WTC11 (cell line): ENCODE measurements at regions not wholly inside any gene's neighbourhood (a gene's known extent, or its start where the extent isn't known, plus 50 kb on each side); places are given as distances from the start of the nearest gene placed in this dataset.

ENCODE experiments used
- ATAC-seq: fragments of 200-7000 bp; cut with Tn5 transposase; 2 replicates; pipeline ENCODE4 v1.10.0; 2021; ENCODE audit warnings: mild to moderate bottlenecking, moderate library complexity
- CTCF ChIA-PET: fragments of 300-600 bp; sonication (Branson Sonifier 250); formaldehyde crosslinking; loops from one replicate; lab custom pipeline; 2021; ENCODE audit warnings: antibody characterized with exemption; lab: Charles Lee
- POLR2A ChIA-PET: fragments of 350-600 bp; sonication (Branson Sonifier 250); formaldehyde crosslinking; loops from one replicate; lab custom pipeline; 2021; ENCODE audit warnings: antibody characterized with exemption; lab: Charles Lee
- DNase-seq: peaks from one replicate; pipeline ENCODE4 v3.0.0; 2021; ENCODE audit warnings: low spot score
- H3K27ac Mint-ChIP-seq: 2 replicates; pipeline ENCODE4 v1.8.0; 2021; ENCODE audit warnings: mixed read lengths
- H3K27me3 Mint-ChIP-seq: 2 replicates; pipeline ENCODE4 v1.8.0; 2021; ENCODE audit warnings: low read depth, mild to moderate bottlenecking, moderate library complexity, mixed read lengths
- H3K36me3 Mint-ChIP-seq: 2 replicates; pipeline ENCODE4 v1.8.0; 2021; ENCODE audit warnings: mixed read lengths
- H3K4me1 Mint-ChIP-seq: 2 replicates; pipeline ENCODE4 v1.8.0; 2022; ENCODE audit warnings: mixed read lengths
- H3K4me3 Mint-ChIP-seq: 2 replicates; pipeline ENCODE4 v1.8.0; 2021; ENCODE audit warnings: mild to moderate bottlenecking, moderate library complexity, mixed read lengths
- H3K9me3 Mint-ChIP-seq: 2 replicates; pipeline ENCODE4 v1.8.0; 2021; ENCODE audit warnings: mixed read lengths
- CBFB ChIP-seq: sonication (generic); formaldehyde crosslinking; IDR thresholded peaks from 2 replicates; pipeline ENCODE4 v1.8.1; 2022; ENCODE audit warnings: mild to moderate bottlenecking, low read depth, missing genetic modification reagents
- CREM ChIP-seq: sonication (generic); formaldehyde crosslinking; IDR thresholded peaks from 2 replicates; pipeline ENCODE4 v1.8.1; 2022; ENCODE audit warnings: mild to moderate bottlenecking, missing genetic modification reagents, moderate library complexity
- E2F4 ChIP-seq: sonication (generic); formaldehyde crosslinking; IDR thresholded peaks from 2 replicates; pipeline ENCODE4 v1.8.1; 2022; ENCODE audit warnings: low read depth, mild to moderate bottlenecking, moderate library complexity, missing genetic modification reagents, borderline replicate concordance
- FOXJ3 ChIP-seq: sonication (generic); formaldehyde crosslinking; IDR thresholded peaks from 2 replicates; pipeline ENCODE4 v1.9.0; 2021; ENCODE audit warnings: missing genetic modification reagents, mild to moderate bottlenecking, borderline replicate concordance
- MXD4 ChIP-seq: fragments of 250-450 bp; sonication (Bioruptor Pico); IDR thresholded peaks from 2 replicates; pipeline ENCODE4 v1.8.0; 2021; ENCODE audit warnings: mild to moderate bottlenecking, moderate library complexity, borderline replicate concordance
- NFYB ChIP-seq: sonication (generic); formaldehyde crosslinking; conservative IDR thresholded peaks from 2 replicates; pipeline ENCODE4 v1.8.0; 2022; ENCODE audit warnings: low read depth, missing genetic modification reagents
- NR1H2 ChIP-seq: sonication (generic); formaldehyde crosslinking; IDR thresholded peaks from 2 replicates; pipeline ENCODE4 v1.9.0; 2021; ENCODE audit warnings: mild to moderate bottlenecking, moderate library complexity, missing genetic modification reagents
- OVOL2 ChIP-seq: fragments of 250-450 bp; sonication (Bioruptor Pico); IDR thresholded peaks from 2 replicates; pipeline ENCODE4 v1.9.0; 2021; ENCODE audit warnings: mild to moderate bottlenecking, borderline replicate concordance
- TCF7 ChIP-seq: sonication (generic); formaldehyde crosslinking; IDR thresholded peaks from 2 replicates; pipeline ENCODE4 v1.8.0; 2022; ENCODE audit warnings: mild to moderate bottlenecking, low read depth, missing genetic modification reagents, moderate library complexity
- USF2 ChIP-seq: sonication (generic); formaldehyde crosslinking; IDR thresholded peaks from 2 replicates; pipeline ENCODE4 v1.8.1; 2023; ENCODE audit warnings: mild to moderate bottlenecking, missing genetic modification reagents, moderate library complexity
- ZNF121 ChIP-seq: sonication (generic); formaldehyde crosslinking; IDR thresholded peaks from 2 replicates; pipeline ENCODE4 v1.8.0; 2023; ENCODE audit warnings: missing genetic modification reagents
- ZNF219 ChIP-seq: sonication (generic); formaldehyde crosslinking; IDR thresholded peaks from 2 replicates; pipeline ENCODE4 v1.8.0; 2023; ENCODE audit warnings: missing genetic modification reagents, mild to moderate bottlenecking, borderline replicate concordance
- ZNF263 ChIP-seq: sonication (generic); formaldehyde crosslinking; IDR thresholded peaks from 2 replicates; pipeline ENCODE4 v1.8.1; 2022; ENCODE audit warnings: low read depth, mild to moderate bottlenecking, moderate library complexity, missing genetic modification reagents
- ZNF317 ChIP-seq: sonication (generic); formaldehyde crosslinking; IDR thresholded peaks from 2 replicates; pipeline ENCODE4 v1.8.1; 2023; ENCODE audit warnings: low read depth, mild to moderate bottlenecking, moderate library complexity, missing genetic modification reagents, borderline replicate concordance
- ZNF416 ChIP-seq: fragments of 250-450 bp; sonication (Bioruptor Pico); IDR thresholded peaks from 2 replicates; pipeline ENCODE4 v1.9.0; 2021; ENCODE audit warnings: mild to moderate bottlenecking, inconsistent platforms
- ZSCAN18 ChIP-seq: fragments of 250-450 bp; sonication (Bioruptor Pico); IDR thresholded peaks from 2 replicates; pipeline ENCODE4 v2.1.2; 2022; ENCODE audit warnings: mild to moderate bottlenecking, moderate library complexity
- TF ChIP-seq, protein P1 (sequence below): sonication (generic); formaldehyde crosslinking; IDR thresholded peaks from 2 replicates; pipeline ENCODE4 v1.8.1; 2023; ENCODE audit warnings: mild to moderate bottlenecking, missing genetic modification reagents, borderline replicate concordance
- TF ChIP-seq, protein P2 (sequence below): sonication (generic); formaldehyde crosslinking; IDR thresholded peaks from 2 replicates; pipeline ENCODE4 v1.8.0; 2023; ENCODE audit warnings: missing genetic modification reagents
- TF ChIP-seq, protein P3 (sequence below): sonication (generic); formaldehyde crosslinking; IDR thresholded peaks from 2 replicates; pipeline ENCODE4 v1.8.1; 2023; ENCODE audit warnings: mild to moderate bottlenecking, moderate library complexity, missing genetic modification reagents
- TF ChIP-seq, protein P4 (sequence below): sonication (generic); formaldehyde crosslinking; IDR thresholded peaks from 2 replicates; pipeline ENCODE4 v1.8.1; 2022; ENCODE audit warnings: missing genetic modification reagents, borderline replicate concordance
- TF ChIP-seq, protein P5 (sequence below): fragments of 250-450 bp; sonication (Bioruptor Pico); IDR thresholded peaks from 2 replicates; pipeline ENCODE4 v1.9.0; 2021; ENCODE audit warnings: mild to moderate bottlenecking

GRCh38 chr5:124521461-124522230 is 224.8 kb downstream of the ZNF608 start (continued):
- TF ChIP-seq E2F4 (CRISPR knock-in tag) (no peak), MXD4 (CRISPR knock-in tag) (no peak), ZNF121 (CRISPR knock-in tag) (no peak), ZNF263 (CRISPR knock-in tag) (no peak), CBFB (CRISPR knock-in tag) (no peak)
- TF ChIP-seq, protein P1, sequence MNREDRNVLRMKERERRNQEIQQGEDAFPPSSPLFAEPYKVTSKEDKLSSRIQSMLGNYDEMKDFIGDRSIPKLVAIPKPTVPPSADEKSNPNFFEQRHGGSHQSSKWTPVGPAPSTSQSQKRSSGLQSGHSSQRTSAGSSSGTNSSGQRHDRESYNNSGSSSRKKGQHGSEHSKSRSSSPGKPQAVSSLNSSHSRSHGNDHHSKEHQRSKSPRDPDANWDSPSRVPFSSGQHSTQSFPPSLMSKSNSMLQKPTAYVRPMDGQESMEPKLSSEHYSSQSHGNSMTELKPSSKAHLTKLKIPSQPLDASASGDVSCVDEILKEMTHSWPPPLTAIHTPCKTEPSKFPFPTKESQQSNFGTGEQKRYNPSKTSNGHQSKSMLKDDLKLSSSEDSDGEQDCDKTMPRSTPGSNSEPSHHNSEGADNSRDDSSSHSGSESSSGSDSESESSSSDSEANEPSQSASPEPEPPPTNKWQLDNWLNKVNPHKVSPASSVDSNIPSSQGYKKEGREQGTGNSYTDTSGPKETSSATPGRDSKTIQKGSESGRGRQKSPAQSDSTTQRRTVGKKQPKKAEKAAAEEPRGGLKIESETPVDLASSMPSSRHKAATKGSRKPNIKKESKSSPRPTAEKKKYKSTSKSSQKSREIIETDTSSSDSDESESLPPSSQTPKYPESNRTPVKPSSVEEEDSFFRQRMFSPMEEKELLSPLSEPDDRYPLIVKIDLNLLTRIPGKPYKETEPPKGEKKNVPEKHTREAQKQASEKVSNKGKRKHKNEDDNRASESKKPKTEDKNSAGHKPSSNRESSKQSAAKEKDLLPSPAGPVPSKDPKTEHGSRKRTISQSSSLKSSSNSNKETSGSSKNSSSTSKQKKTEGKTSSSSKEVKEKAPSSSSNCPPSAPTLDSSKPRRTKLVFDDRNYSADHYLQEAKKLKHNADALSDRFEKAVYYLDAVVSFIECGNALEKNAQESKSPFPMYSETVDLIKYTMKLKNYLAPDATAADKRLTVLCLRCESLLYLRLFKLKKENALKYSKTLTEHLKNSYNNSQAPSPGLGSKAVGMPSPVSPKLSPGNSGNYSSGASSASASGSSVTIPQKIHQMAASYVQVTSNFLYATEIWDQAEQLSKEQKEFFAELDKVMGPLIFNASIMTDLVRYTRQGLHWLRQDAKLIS: no peak
- TF ChIP-seq, protein P2, sequence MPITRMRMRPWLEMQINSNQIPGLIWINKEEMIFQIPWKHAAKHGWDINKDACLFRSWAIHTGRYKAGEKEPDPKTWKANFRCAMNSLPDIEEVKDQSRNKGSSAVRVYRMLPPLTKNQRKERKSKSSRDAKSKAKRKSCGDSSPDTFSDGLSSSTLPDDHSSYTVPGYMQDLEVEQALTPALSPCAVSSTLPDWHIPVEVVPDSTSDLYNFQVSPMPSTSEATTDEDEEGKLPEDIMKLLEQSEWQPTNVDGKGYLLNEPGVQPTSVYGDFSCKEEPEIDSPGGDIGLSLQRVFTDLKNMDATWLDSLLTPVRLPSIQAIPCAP: no peak
- TF ChIP-seq, protein P3, sequence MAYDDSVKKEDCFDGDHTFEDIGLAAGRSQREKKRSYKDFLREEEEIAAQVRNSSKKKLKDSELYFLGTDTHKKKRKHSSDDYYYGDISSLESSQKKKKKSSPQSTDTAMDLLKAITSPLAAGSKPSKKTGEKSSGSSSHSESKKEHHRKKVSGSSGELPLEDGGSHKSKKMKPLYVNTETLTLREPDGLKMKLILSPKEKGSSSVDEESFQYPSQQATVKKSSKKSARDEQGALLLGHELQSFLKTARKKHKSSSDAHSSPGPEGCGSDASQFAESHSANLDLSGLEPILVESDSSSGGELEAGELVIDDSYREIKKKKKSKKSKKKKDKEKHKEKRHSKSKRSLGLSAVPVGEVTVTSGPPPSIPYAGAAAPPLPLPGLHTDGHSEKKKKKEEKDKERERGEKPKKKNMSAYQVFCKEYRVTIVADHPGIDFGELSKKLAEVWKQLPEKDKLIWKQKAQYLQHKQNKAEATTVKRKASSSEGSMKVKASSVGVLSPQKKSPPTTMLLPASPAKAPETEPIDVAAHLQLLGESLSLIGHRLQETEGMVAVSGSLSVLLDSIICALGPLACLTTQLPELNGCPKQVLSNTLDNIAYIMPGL: no peak

DNA sequence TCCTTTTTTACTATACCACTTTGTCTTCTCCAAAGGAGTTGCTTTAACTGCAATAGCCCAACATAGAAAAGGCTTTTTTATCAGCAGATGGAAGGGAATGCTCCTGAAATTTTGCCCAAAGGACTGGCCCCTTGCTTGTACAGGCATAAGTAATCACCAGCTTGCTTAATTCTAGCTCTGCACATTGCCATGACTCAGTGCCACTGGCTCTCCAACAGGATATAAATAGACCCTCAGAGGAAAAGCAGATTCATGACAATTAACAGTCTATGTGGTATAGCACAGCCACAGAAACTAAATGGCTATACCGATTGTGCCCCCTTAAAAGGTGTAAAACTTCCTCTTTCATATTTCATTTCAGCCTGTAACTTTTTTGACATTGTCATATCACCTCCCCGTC is 227.0 kb downstream of the ZNF608 start:
- H3K4me1 Mint-ChIP-seq: peaks cover 10% of the 10 kb centered on the region
- no peak overlapping the region for H3K4me3 Mint-ChIP-seq
- H3K9me3 Mint-ChIP-seq: peaks cover 9% of the 10 kb centered on the region
- H3K36me3 Mint-ChIP-seq: peaks cover 8% of the 10 kb centered on the region
- DNase-seq (no peak), ATAC-seq (no peak)
- no peak for TF ChIP-seq ZNF317
- TF ChIP-seq MXD4 (CRISPR knock-in tag): no peak
- no peak for TF ChIP-seq NR1H2 (CRISPR knock-in tag)
- TF ChIP-seq OVOL2: no peak
- no peak for TF ChIP-seq NFYB
- TF ChIP-seq ZNF219 (CRISPR knock-in tag): no peak
- TF ChIP-seq CREM (CRISPR knock-in tag): no peak
- TF ChIP-seq CBFB (CRISPR knock-in tag): no peak
- TF ChIP-seq, protein P4, sequence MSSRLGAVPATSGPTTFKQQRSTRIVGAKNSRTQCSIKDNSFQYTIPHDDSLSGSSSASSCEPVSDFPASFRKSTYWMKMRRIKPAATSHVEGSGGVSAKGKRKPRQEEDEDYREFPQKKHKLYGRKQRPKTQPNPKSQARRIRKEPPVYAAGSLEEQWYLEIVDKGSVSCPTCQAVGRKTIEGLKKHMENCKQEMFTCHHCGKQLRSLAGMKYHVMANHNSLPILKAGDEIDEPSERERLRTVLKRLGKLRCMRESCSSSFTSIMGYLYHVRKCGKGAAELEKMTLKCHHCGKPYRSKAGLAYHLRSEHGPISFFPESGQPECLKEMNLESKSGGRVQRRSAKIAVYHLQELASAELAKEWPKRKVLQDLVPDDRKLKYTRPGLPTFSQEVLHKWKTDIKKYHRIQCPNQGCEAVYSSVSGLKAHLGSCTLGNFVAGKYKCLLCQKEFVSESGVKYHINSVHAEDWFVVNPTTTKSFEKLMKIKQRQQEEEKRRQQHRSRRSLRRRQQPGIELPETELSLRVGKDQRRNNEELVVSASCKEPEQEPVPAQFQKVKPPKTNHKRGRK (CRISPR knock-in tag): no peak
- no peak for TF ChIP-seq TCF7 (CRISPR knock-in tag)
- TF ChIP-seq, protein P5, sequence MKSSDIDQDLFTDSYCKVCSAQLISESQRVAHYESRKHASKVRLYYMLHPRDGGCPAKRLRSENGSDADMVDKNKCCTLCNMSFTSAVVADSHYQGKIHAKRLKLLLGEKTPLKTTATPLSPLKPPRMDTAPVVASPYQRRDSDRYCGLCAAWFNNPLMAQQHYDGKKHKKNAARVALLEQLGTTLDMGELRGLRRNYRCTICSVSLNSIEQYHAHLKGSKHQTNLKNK (CRISPR knock-in tag): no peak
- TF ChIP-seq ZSCAN18 (CRISPR knock-in tag): no peak
- no peak for TF ChIP-seq USF2
- no peak for TF ChIP-seq ZNF416 (CRISPR knock-in tag)
- no peak for TF ChIP-seq FOXJ3 (CRISPR knock-in tag)
- no peaks in the 10 kb centered on the region; the same call in 1 of the 2 replicates for H3K27me3 Mint-ChIP-seq
- CTCF ChIA-PET: no interaction called here
- POLR2A ChIA-PET: no interaction called here
- H3K27ac Mint-ChIP-seq: no peak overlapping the region
